ENCODE measurements at regions not wholly inside any gene's neighbourhood (a gene's known extent, or its start where the extent isn't known, plus 50 kb on each side); places are given as distances from the start of the nearest gene placed in this dataset.

- TF ChIP-seq, protein P1, sequence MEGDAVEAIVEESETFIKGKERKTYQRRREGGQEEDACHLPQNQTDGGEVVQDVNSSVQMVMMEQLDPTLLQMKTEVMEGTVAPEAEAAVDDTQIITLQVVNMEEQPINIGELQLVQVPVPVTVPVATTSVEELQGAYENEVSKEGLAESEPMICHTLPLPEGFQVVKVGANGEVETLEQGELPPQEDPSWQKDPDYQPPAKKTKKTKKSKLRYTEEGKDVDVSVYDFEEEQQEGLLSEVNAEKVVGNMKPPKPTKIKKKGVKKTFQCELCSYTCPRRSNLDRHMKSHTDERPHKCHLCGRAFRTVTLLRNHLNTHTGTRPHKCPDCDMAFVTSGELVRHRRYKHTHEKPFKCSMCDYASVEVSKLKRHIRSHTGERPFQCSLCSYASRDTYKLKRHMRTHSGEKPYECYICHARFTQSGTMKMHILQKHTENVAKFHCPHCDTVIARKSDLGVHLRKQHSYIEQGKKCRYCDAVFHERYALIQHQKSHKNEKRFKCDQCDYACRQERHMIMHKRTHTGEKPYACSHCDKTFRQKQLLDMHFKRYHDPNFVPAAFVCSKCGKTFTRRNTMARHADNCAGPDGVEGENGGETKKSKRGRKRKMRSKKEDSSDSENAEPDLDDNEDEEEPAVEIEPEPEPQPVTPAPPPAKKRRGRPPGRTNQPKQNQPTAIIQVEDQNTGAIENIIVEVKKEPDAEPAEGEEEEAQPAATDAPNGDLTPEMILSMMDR (IDR thresholded peaks at IDR 0.05), result no peak
- no peak for TF ChIP-seq POLR2A (IDR thresholded peaks at IDR 0.05)
- H3K4me1 ChIP-seq, result peaks cover 0 to 12% (median 0%) of the 10 kb centered on the region in 3 donors
- no peak overlapping the region for H3K4me3 ChIP-seq
- no peaks in the 10 kb centered on the region for H3K27me3 ChIP-seq
- no peaks in the 10 kb centered on the region for H3K36me3 ChIP-seq
- no peaks in the 10 kb centered on the region for H3K9me3 ChIP-seq
- H3K27ac ChIP-seq, result peak overlapping the region in 1 of 4 donors; percentile 21
- WGBS, 2 donors, result 35 to 44% methylated on average over 4 of the region's 4 CpGs
- intact Hi-C loops (cut with DNase I), result no loop called here
- no peak for DNase-seq
Observed at GRCh38 chr4:23631255-23631950, 258.4 kb downstream of the PPARGC1A start.

- TF ChIP-seq, protein P1 (IDR thresholded peaks at IDR 0.05), result no peak
- no peak for TF ChIP-seq POLR2A (IDR thresholded peaks at IDR 0.05)
- H3K27ac ChIP-seq, result no peak overlapping the region
- intact Hi-C loops (cut with DNase I), result no loop called here
- no peaks in the 10 kb centered on the region for H3K9me3 ChIP-seq
- H3K36me3 ChIP-seq, result no peaks in the 10 kb centered on the region
- H3K4me1 ChIP-seq, result peaks cover 0 to 12% (median 0%) of the 10 kb centered on the region in 3 donors
- H3K27me3 ChIP-seq, result no peaks in the 10 kb centered on the region
- no peak overlapping the region for H3K4me3 ChIP-seq
- no peak for DNase-seq
Observed at GRCh38 chr4:23630110-23630509, 259.7 kb downstream of the PPARGC1A start.

DNA sequence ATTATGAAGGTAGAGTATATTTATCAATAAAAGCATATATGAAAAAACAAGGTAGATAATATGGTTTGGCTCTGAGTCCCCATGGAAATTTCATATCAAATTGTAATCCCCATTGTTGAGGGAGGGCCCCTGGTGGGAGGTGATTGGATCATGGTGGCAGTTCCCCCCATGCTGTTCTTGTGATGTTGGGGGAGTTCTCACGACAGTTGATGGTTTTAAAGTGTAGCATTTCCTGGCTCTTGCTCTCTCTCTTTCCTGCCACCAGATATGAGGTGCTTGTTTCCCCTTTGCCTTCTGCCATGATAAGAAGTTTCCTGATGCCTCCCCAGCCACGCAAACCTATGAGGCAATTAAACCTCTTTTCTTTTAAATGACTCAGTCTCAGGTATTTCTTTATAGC lies 260.4 kb downstream of the PPARGC1A start:
- H3K27me3 ChIP-seq, result no peaks in the 10 kb centered on the region
- no peak overlapping the region for H3K27ac ChIP-seq
- no peak for TF ChIP-seq POLR2A (IDR thresholded peaks at IDR 0.05)
- TF ChIP-seq, protein P1 (IDR thresholded peaks at IDR 0.05), result no peak
- intact Hi-C loops (cut with DNase I), result no loop called here
- no peak overlapping the region for H3K4me3 ChIP-seq
- no peaks in the 10 kb centered on the region for H3K9me3 ChIP-seq
- no peaks in the 10 kb centered on the region for H3K36me3 ChIP-seq
- peaks cover 0 to 12% (median 0%) of the 10 kb centered on the region in 3 donors for H3K4me1 ChIP-seq
- DNase-seq, result no peak
- 18 to 49% methylated on average over 2 of the region's 2 CpGs for WGBS, 2 donors

- H3K4me1 ChIP-seq, result no peaks in the 10 kb centered on the region
- no peaks in the 10 kb centered on the region for H3K9me3 ChIP-seq
- H3K27me3 ChIP-seq, result no peaks in the 10 kb centered on the region
- no peaks in the 10 kb centered on the region for H3K36me3 ChIP-seq
- no peak for DNase-seq
- intact Hi-C loops (cut with DNase I), result no loop called here
- no peak overlapping the region for H3K4me3 ChIP-seq
- no peak for TF ChIP-seq POLR2A (IDR thresholded peaks at IDR 0.05)
- TF ChIP-seq, protein P1 (IDR thresholded peaks at IDR 0.05), result peak in 4 of 6 experiments; percentile 23 to 49 (median 29)
- H3K27ac ChIP-seq, result no peak overlapping the region
- WGBS, 2 donors, result 100% methylated on average over 1 of the region's 6 CpGs; no CpG with 5 or more reads in 1 of the 2 donors
Observed at GRCh38 chr4:23614284-23614892, 275.5 kb downstream of the PPARGC1A start.

- H3K4me1 ChIP-seq, result no peaks in the 10 kb centered on the region
- intact Hi-C loops (cut with DNase I), result no loop called here
- H3K36me3 ChIP-seq, result no peaks in the 10 kb centered on the region
- TF ChIP-seq, protein P1 (IDR thresholded peaks at IDR 0.05), result no peak
- no peak for TF ChIP-seq POLR2A (IDR thresholded peaks at IDR 0.05)
- DNase-seq, result no peak
- H3K4me3 ChIP-seq, result no peak overlapping the region
- H3K27ac ChIP-seq, result no peak overlapping the region
- H3K9me3 ChIP-seq, result no peaks in the 10 kb centered on the region
- H3K27me3 ChIP-seq, result no peaks in the 10 kb centered on the region
Observed at GRCh38 chr4:23613782-23614181, 276.1 kb downstream of the PPARGC1A start.
